HCT116 (cell line): ENCODE measurements at regions not wholly inside any gene's neighbourhood (a gene's known extent, or its start where the extent isn't known, plus 50 kb on each side); places are given as distances from the start of the nearest gene placed in this dataset.

Experiments used
- ATAC-seq: fragments of 200-7000 bp; cut with Tn5 transposase; 2 replicates; pipeline ENCODE4 v1.9.1; 2020; ENCODE audit warnings: mild to moderate bottlenecking, moderate library complexity
- BruUV-seq: library from RNA; stranded (reverse); fragments of 400-500 nt; replicated peaks from 2 replicates; lab custom pipeline; 2021; lab: Mats Ljungman, UMichigan
- CTCF ChIA-PET: fragments of 300-600 bp; sonication (Branson Sonifier 250); formaldehyde crosslinking; loops from one replicate; lab custom pipeline; 2021; ENCODE audit warnings: antibody characterized with exemption; lab: Charles Lee
- POLR2A ChIA-PET: fragments of 300-600, 350-600 bp; sonication (Branson Sonifier 250); formaldehyde crosslinking; loops from one replicate; lab custom pipeline; 2021; ENCODE audit warnings: antibody characterized with exemption; lab: Charles Lee
- RAD21 ChIA-PET, 2 experiments: fragments of 300-600 bp; sonication (Branson Sonifier 250); formaldehyde crosslinking; loops; one replicate each; lab custom pipeline; 2023; ENCODE audit warnings: low total read pairs in 2 of 2; ENCODE audit not compliant: uncharacterized antibody in 2 of 2, unreplicated experiment in 2 of 2, low non-redundant PET in 1 of 2; lab: Charles Lee
- DNase-seq: peaks from one replicate; pipeline ENCODE4 v3.0.0-alpha.2; 2010; ENCODE audit warnings: low read depth, low spot score
- H2AFZ ChIP-seq: fragments of 200-600 bp; shearing (Covaris generic), sonication (generic); 2 replicates; pipeline ENCODE4 v1.6.1; 2017; ENCODE audit warnings: low read depth, mixed run types, mixed read lengths, antibody characterized with exemption, low read length; ENCODE audit not compliant: poor library complexity, severe bottlenecking
- H3K27ac ChIP-seq: 2 replicates; pipeline ENCODE4 v1.5.1; 2012; ENCODE audit warnings: low read depth, low read length
- H3K27me3 ChIP-seq: fragments of 200-600 bp; sonication (generic); 2 replicates; pipeline ENCODE4 v1.6.1; 2016; ENCODE audit warnings: mixed run types, low read length, mixed read lengths; ENCODE audit not compliant: insufficient read depth
- H3K36me3 ChIP-seq, 2 experiments: fragments of 200-500 bp in 1 of 2; fragments of 200-600 bp in 1 of 2; sonication (Bioruptor generic) in 1 of 2; sonication (generic) in 1 of 2; 2 replicates each; pipeline versions ENCODE4 v1.5.1 to v1.6.1; 2014 to 2016; ENCODE audit warnings: low read length in 2 of 2, inconsistent platforms in 1 of 2, mixed read lengths in 1 of 2, mixed run types in 1 of 2; ENCODE audit not compliant: insufficient read depth in 2 of 2, control insufficient read depth in 1 of 2
- H3K4me1 ChIP-seq, 2 experiments: fragments of 200-600 bp in 1 of 2; sonication (generic) in 1 of 2; 2 replicates each; pipeline versions ENCODE4 v1.5.1 to v1.6.1; 2012 to 2017; ENCODE audit warnings: low read length in 2 of 2, inconsistent platforms in 1 of 2, mild to moderate bottlenecking in 1 of 2, mixed read lengths in 1 of 2, mixed run types in 1 of 2, moderate library complexity in 1 of 2; ENCODE audit not compliant: insufficient read depth in 2 of 2, control insufficient read depth in 1 of 2
- H3K4me2 ChIP-seq: fragments of 200-600 bp; sonication (generic); 2 replicates; pipeline ENCODE4 v1.6.1; 2017; ENCODE audit warnings: mixed run types, low read length, mixed read lengths
- H3K4me3 ChIP-seq, 2 experiments: fragments of 200-600 bp in 1 of 2; sonication (generic) in 1 of 2; replicated peaks in 1 of 2; 2 replicates each; pipeline ENCODE4 v1.5.1; 2011 to 2016; ENCODE audit warnings: low read length in 2 of 2, control low read depth in 1 of 2, low read depth in 1 of 2, mild to moderate bottlenecking in 1 of 2, mixed read lengths in 1 of 2, mixed run types in 1 of 2
- H3K79me2 ChIP-seq: fragments of 200-600 bp; sonication (generic); 2 replicates; pipeline ENCODE4 v1.6.1; 2017; ENCODE audit warnings: mild to moderate bottlenecking, mixed run types, low read length, moderate library complexity, mixed read lengths; ENCODE audit not compliant: insufficient read depth
- H3K9ac ChIP-seq: fragments of 200-600 bp; sonication (generic); 2 replicates; pipeline ENCODE4 v1.6.1; 2016; ENCODE audit warnings: low read length, mixed read lengths
- H3K9me2 ChIP-seq: fragments of 200-600 bp; sonication (generic), shearing (Covaris generic); 2 replicates; pipeline ENCODE4 v1.6.1; 2017; ENCODE audit warnings: mixed run types, mild to moderate bottlenecking, moderate library complexity; ENCODE audit not compliant: insufficient read depth
- H3K9me3 ChIP-seq, 2 experiments: fragments of 200-500 bp in 1 of 2; fragments of 200-600 bp in 1 of 2; sonication (Bioruptor generic) in 1 of 2; sonication (generic) in 1 of 2; 2 replicates each; pipeline ENCODE4 v1.6.1; 2014 to 2017; ENCODE audit warnings: low read length in 2 of 2, mixed read lengths in 2 of 2, inconsistent platforms in 1 of 2, low read depth in 1 of 2, mild to moderate bottlenecking in 1 of 2, mixed run types in 1 of 2, moderate library complexity in 1 of 2; ENCODE audit not compliant: control insufficient read depth in 1 of 2, insufficient read depth in 1 of 2
- H4K20me1 ChIP-seq: fragments of 200-600 bp; sonication (generic), shearing (Covaris generic); 2 replicates; pipeline ENCODE4 v1.6.1; 2017; ENCODE audit warnings: mixed run types, mild to moderate bottlenecking, moderate library complexity; ENCODE audit not compliant: insufficient read depth
- ATF3 ChIP-seq: IDR thresholded peaks from 2 replicates; pipeline ENCODE4 v1.6.1; 2012
- CBX3 ChIP-seq: IDR thresholded peaks from 2 replicates; pipeline ENCODE4 v1.6.1; 2012; ENCODE audit warnings: low read depth
- ELF1 ChIP-seq: IDR thresholded peaks from 2 replicates; pipeline ENCODE4 v1.6.1; 2012; ENCODE audit warnings: low read depth, borderline replicate concordance
- EZH2phosphoT487 ChIP-seq: fragments of 200-600 bp; IDR thresholded peaks from 2 replicates; pipeline ENCODE4 v1.6.1; 2018; ENCODE audit warnings: antibody characterized with exemption, borderline replicate concordance
- MAX ChIP-seq: IDR thresholded peaks from 2 replicates; pipeline ENCODE4 v1.6.1; 2012
- POLR2A ChIP-seq: IDR thresholded peaks from 2 replicates; pipeline ENCODE4 v1.7.0; 2011; ENCODE audit warnings: borderline replicate concordance; ENCODE audit not compliant: insufficient read depth, insufficient read length; ENCODE audit errors: extremely low read depth
- POLR2AphosphoS5 ChIP-seq: IDR thresholded peaks from 2 replicates; pipeline ENCODE4 v1.6.1; 2011; ENCODE audit warnings: mild to moderate bottlenecking, low read depth, low read length, moderate library complexity
- RAD21 ChIP-seq: IDR thresholded peaks from 2 replicates; pipeline ENCODE4 v1.6.1; 2012; ENCODE audit warnings: low read depth, mild to moderate bottlenecking
- REST ChIP-seq: IDR thresholded peaks from 2 replicates; pipeline ENCODE4 v1.6.1; 2012; ENCODE audit warnings: low read depth
- YY1 ChIP-seq: IDR thresholded peaks from 2 replicates; pipeline ENCODE4 v1.6.1; 2011; ENCODE audit warnings: low read length, low read depth, moderate library complexity, mild to moderate bottlenecking; ENCODE audit not compliant: insufficient replicate concordance; ENCODE audit errors: extremely low read depth
- ZFX ChIP-seq: fragments of 450-650 bp; IDR thresholded peaks from 2 replicates; pipeline ENCODE4 v1.6.1; 2017
- ZNF274 ChIP-seq: fragments of 200-500 bp; sonication (Bioruptor generic); IDR thresholded peaks from 2 replicates; pipeline ENCODE4 v1.6.1; 2014; ENCODE audit warnings: mild to moderate bottlenecking, low read depth, low read length, inconsistent platforms
- intact Hi-C: fragments of 100-400 bp; cut with micrococcal nuclease; formaldehyde crosslinking; loops from 2 replicates; pipeline ENCODE4 v1.10.0; 2022
- TF ChIP-seq, protein P1 (sequence below): IDR thresholded peaks from 2 replicates; pipeline ENCODE4 v1.6.1; 2011; ENCODE audit warnings: mild to moderate bottlenecking, low read length, moderate library complexity; ENCODE audit not compliant: insufficient replicate concordance; ENCODE audit errors: extremely low read depth

DNA sequence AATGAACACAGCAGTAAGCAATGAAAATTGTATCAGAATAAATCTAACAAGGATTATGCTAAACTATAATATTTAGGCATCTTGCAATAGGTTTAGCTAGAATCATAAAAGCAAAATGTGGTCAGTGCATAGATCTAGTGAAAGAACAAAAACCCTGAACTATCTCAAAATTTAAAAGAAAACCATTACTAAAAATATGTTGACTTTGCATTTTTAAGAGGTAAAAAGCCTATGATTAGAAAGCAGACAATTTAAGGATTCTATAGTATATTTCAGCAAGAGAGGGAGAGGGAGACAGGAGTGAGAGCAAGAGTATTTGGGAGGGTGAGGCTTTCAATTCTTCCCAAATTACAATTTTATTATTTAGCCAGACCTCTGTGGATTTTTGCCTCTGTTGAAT lies 219.4 kb downstream of the TTLL7 start:
- Histone ChIP-seq H3K4me2 (no peak overlapping the region), H3K36me3 (no peaks in the 10 kb centered on the region), H3K9me2 (no peaks in the 10 kb centered on the region), H3K4me3 (no peak overlapping the region), H3K27me3 (peaks cover 34% of the 10 kb centered on the region), H3K27ac (no peak overlapping the region), H3K9ac (no peak overlapping the region), H4K20me1 (no peaks in the 10 kb centered on the region), H3K79me2 (no peaks in the 10 kb centered on the region), H2AFZ (no peak overlapping the region), H3K4me1 (no peaks in the 10 kb centered on the region), H3K9me3 (no peaks in the 10 kb centered on the region)
- ChIA-PET POLR2A (no interaction called here), CTCF (no interaction called here), RAD21 (interaction anchor here in 1 of 2 experiments (0.6 kb wide), 1 partner anchor 713 kb away, joined by 4 read pairs; no protein-coding TSS in a partner anchor)
- TF ChIP-seq, protein P1, sequence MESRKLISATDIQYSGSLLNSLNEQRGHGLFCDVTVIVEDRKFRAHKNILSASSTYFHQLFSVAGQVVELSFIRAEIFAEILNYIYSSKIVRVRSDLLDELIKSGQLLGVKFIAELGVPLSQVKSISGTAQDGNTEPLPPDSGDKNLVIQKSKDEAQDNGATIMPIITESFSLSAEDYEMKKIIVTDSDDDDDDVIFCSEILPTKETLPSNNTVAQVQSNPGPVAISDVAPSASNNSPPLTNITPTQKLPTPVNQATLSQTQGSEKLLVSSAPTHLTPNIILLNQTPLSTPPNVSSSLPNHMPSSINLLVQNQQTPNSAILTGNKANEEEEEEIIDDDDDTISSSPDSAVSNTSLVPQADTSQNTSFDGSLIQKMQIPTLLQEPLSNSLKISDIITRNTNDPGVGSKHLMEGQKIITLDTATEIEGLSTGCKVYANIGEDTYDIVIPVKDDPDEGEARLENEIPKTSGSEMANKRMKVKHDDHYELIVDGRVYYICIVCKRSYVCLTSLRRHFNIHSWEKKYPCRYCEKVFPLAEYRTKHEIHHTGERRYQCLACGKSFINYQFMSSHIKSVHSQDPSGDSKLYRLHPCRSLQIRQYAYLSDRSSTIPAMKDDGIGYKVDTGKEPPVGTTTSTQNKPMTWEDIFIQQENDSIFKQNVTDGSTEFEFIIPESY, result no peak
- TF ChIP-seq CBX3 (no peak), ATF3 (no peak)
- no TSS peak for BruUV-seq
- DNase-seq (no peak), ATAC-seq (no peak)
- intact Hi-C loops, result no loop called here

GRCh38 chr1:83777758-83778101 lies 221.2 kb downstream of the TTLL7 start:
- Histone ChIP-seq H3K4me3 (no peak overlapping the region), H3K4me2 (no peak overlapping the region), H3K9me2 (no peaks in the 10 kb centered on the region), H2AFZ (no peak overlapping the region), H3K27me3 (peaks cover 39% of the 10 kb centered on the region), H3K27ac (no peak overlapping the region), H3K79me2 (no peaks in the 10 kb centered on the region), H3K36me3 (no peaks in the 10 kb centered on the region), H3K4me1 (no peaks in the 10 kb centered on the region), H3K9ac (no peak overlapping the region), H3K9me3 (no peaks in the 10 kb centered on the region), H4K20me1 (no peaks in the 10 kb centered on the region)
- TF ChIP-seq REST (no peak), POLR2AphosphoS5 (no peak), MAX (no peak), POLR2A (no peak), ZFX (no peak), ELF1 (no peak), RAD21 (no peak), YY1 (no peak), EZH2phosphoT487 (no peak), ZNF274 (no peak)
- intact Hi-C loops, result no loop called here
- no TSS peak for BruUV-seq
- POLR2A ChIA-PET, result no interaction called here
- RAD21 ChIA-PET, result no interaction called here
- ATAC-seq (no peak), DNase-seq (no peak)
- CTCF ChIA-PET, result no interaction called here
